Spleen (tissue), 11 donors: ENCODE measurements at regions not wholly inside any gene's neighbourhood (a gene's known extent, or its start where the extent isn't known, plus 50 kb on each side); places are given as distances from the start of the nearest gene placed in this dataset.

ENCODE experiments used
- DNase-seq: peaks from one replicate; pipeline ENCODE4 v3.0.0-alpha.2; 2020
- H3K27ac ChIP-seq, 8 donors: fragments of 200-600 bp; sonication (generic) in 7 of 8; 1 replicate in 4 of 8; 2 replicates in 4 of 8; pipeline versions ENCODE4 v1.5.0 to v1.8.0; 2016 to 2021; ENCODE audit warnings: inconsistent platforms in 4 of 8, mild to moderate bottlenecking in 4 of 8, moderate library complexity in 1 of 8
- H3K27me3 ChIP-seq, 7 donors: fragments of 200-600 bp; sonication (generic) in 6 of 7; replicated peaks in 1 of 7; 1 replicate in 4 of 7; 2 replicates in 3 of 7; pipeline versions ENCODE4 v1.5.0 to v1.8.0; 2016 to 2021; ENCODE audit warnings: inconsistent platforms in 3 of 7, mild to moderate bottlenecking in 1 of 7
- H3K36me3 ChIP-seq, 6 donors: fragments of 200-600 bp; sonication (generic) in 5 of 6; 1 replicate in 4 of 6; 2 replicates in 2 of 6; pipeline versions ENCODE4 v1.5.0 to v1.8.0; 2016 to 2021; ENCODE audit warnings: inconsistent platforms in 2 of 6
- H3K4me1 ChIP-seq, 6 donors: fragments of 200-600 bp; sonication (generic) in 5 of 6; 1 replicate in 3 of 6; 2 replicates in 3 of 6; pipeline versions ENCODE4 v1.5.0 to v1.8.0; 2016 to 2021; ENCODE audit warnings: inconsistent platforms in 3 of 6
- H3K4me3 ChIP-seq, 8 donors: fragments of 200-600 bp; sonication (generic) in 7 of 8; 1 replicate in 4 of 8; 2 replicates in 4 of 8; pipeline versions ENCODE4 v1.5.0 to v1.8.0; 2016 to 2021; ENCODE audit warnings: inconsistent platforms in 4 of 8, mild to moderate bottlenecking in 4 of 8, moderate library complexity in 2 of 8
- H3K9me3 ChIP-seq, 8 donors: fragments of 200-600 bp; sonication (generic) in 7 of 8; 1 replicate in 4 of 8; 2 replicates in 4 of 8; pipeline versions ENCODE4 v1.5.0 to v1.8.0; 2016 to 2021; ENCODE audit warnings: inconsistent platforms in 4 of 8
- POLR2A ChIP-seq, 3 donors: fragments of 450-650 bp; IDR thresholded peaks; one replicate each; pipeline ENCODE4 v1.5.1; 2017; ENCODE audit warnings: antibody characterized with exemption in 3 of 3, mild to moderate bottlenecking in 1 of 3
- POLR2AphosphoS5 ChIP-seq, 3 donors: sonication (generic); formaldehyde crosslinking; IDR thresholded peaks; one replicate each; pipeline ENCODE4 v1.5.1; 2017; ENCODE audit warnings: antibody characterized with exemption in 3 of 3
- WGBS, 5 donors: extraction: QIAGEN DNeasy Blood & Tissue Kit in 3 of 5; methylation state at CpG; one replicate each; pipeline versions ENCODE4 v1.1.5 to v1.1.7; 2013 to 2018; 5-methylcytosine and 5-hydroxymethylcytosine counted together
- intact Hi-C: fragments of 100-400 bp; cut with DNase I; formaldehyde crosslinking; loops from one replicate; pipeline ENCODE4 v1.15.0; 2023; ENCODE audit warnings: low total_unique reads
- TF ChIP-seq, protein P1 (sequence below), 11 experiments: fragments of 200-600 bp in 7 of 11; fragments of 450-650 bp in 4 of 11; sonication (generic) in 4 of 11; IDR thresholded peaks in 8 of 11; conservative IDR thresholded peaks in 3 of 11; 1 replicate in 7 of 11; 2 replicates in 4 of 11; pipeline versions ENCODE4 v1.4.0 to v1.8.0; 2016 to 2021; ENCODE audit warnings: antibody characterized with exemption in 11 of 11, inconsistent platforms in 4 of 11, mild to moderate bottlenecking in 1 of 11
- donor health status: healthy with polysubstance abuse.
- donor health status: DM: no; HTN: no; CAD: no; lungs with moderate emphysema.
- donor health status: DM: no; HTN: no; CAD: no.
- donor health status: Bipolar disorder and iron deficiency.
- donor health status: healthy.
- donor health status: DM: no; HTN: no; CAD: no.
- donor health status: DM: yes; HTN: yes; CAD: no.

DNA sequence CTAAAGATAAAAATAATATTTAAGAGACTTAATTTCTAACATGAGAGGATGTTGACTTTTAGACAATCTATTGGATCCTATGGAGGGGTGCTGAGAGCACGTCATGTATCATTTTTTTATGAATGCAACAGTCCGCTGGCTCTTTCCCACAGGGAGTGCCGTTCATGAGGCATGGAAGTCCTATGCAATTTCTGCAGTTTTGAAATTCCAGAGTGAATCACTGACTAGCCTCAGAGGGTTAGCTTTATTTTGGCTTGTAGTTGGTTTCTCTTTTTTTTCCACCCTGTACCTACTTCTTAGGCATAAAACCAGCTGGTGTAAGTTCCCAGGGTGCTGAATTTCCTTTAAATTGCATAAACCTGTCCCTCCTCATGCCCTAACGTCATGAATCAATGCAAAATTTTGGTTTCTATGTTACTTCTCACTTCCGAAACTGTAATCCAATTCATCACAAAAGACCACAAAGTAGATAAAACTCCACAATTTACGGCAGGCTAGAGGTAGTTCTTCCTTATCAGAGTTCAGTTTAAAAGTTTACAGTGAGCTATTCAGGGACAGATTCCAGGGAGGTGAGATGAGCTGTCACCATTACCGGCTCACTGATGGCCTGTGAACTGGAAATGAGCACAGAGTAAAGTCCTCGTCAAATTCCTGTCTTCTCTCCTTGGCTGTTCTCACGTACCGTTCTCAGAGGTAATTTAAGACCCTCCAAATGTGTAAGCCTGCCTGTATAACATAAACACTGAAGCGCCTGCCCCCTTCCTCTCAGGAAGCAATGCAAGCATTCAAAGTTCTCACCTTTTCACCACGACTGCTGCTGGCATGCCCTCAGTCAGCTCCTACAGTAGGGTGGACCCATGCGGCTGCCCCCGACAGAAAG is 216.6 kb upstream of the SLC10A2 start:
- intact Hi-C loops, result no loop called here
- WGBS, 5 donors, result 26 to 35% (median 27%) methylated on average over 14 of the region's 14 CpGs

DNA sequence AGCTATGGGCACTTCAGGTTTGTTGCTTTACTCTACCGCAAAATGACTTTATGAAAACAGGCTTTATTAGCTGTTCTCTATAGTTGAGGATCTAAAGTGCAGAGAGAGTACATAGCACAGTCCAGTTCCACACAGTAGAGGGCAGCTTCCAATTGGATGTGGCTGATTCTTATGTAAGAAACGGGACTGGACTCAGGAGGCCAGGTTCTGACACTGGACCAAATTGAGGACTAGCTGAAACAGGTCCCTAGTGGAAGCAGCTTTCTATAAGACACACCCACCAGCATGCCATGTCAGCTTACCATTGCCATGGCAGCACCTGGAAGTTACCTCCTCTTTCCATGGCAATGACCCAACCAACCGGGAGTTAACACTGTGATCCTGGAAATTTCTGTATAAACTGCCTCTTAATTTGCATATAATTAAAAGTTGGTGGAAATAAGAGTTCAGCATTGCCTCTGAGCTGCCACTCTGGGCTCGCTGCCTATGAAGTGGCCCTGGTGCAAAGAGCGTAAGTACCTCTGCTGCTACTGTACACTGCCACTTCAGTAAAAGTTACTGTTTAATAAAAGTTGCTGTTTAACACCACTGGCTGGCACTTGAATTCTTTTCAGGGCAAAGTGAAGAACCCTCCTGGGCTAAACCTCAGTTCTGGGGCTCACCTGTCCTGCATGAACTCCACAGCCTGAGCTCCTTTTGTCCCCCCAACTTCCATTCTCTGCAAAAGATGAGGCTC is 211.9 kb upstream of the SLC10A2 start:
- H3K9me3 ChIP-seq, result no peaks in the 10 kb centered on the region
- no peak overlapping the region for H3K27ac ChIP-seq
- TF ChIP-seq POLR2A (IDR thresholded peaks at IDR 0.05), result no peak
- TF ChIP-seq, protein P1, sequence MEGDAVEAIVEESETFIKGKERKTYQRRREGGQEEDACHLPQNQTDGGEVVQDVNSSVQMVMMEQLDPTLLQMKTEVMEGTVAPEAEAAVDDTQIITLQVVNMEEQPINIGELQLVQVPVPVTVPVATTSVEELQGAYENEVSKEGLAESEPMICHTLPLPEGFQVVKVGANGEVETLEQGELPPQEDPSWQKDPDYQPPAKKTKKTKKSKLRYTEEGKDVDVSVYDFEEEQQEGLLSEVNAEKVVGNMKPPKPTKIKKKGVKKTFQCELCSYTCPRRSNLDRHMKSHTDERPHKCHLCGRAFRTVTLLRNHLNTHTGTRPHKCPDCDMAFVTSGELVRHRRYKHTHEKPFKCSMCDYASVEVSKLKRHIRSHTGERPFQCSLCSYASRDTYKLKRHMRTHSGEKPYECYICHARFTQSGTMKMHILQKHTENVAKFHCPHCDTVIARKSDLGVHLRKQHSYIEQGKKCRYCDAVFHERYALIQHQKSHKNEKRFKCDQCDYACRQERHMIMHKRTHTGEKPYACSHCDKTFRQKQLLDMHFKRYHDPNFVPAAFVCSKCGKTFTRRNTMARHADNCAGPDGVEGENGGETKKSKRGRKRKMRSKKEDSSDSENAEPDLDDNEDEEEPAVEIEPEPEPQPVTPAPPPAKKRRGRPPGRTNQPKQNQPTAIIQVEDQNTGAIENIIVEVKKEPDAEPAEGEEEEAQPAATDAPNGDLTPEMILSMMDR (IDR thresholded peaks at IDR 0.05 in 8 of 11, conservative IDR thresholded peaks at IDR 0.05 in 3 of 11), result no peak
- no peak for TF ChIP-seq POLR2AphosphoS5 (IDR thresholded peaks at IDR 0.05)
- H3K27me3 ChIP-seq, result peaks cover 0 to 7% (median 0%) of the 10 kb centered on the region in 7 donors
- no peak overlapping the region for H3K4me3 ChIP-seq
- no peak for DNase-seq
- H3K4me1 ChIP-seq, result peaks cover 0 to 12% (median 0%) of the 10 kb centered on the region in 6 donors
- 63 to 76% (median 71%) methylated on average over 5 of the region's 5 CpGs for WGBS, 5 donors
- no peaks in the 10 kb centered on the region for H3K36me3 ChIP-seq
- intact Hi-C loops, result no loop called here

More for the DNA sequence above, 216.6 kb upstream of the SLC10A2 start:
- Histone ChIP-seq H3K4me3 (no peak overlapping the region), H3K27me3 (peaks cover 0 to 9% (median 0%) of the 10 kb centered on the region in 7 donors), H3K36me3 (no peaks in the 10 kb centered on the region), H3K4me1 (no peaks in the 10 kb centered on the region), H3K9me3 (no peaks in the 10 kb centered on the region), H3K27ac (no peak overlapping the region)
- TF ChIP-seq POLR2AphosphoS5 (IDR thresholded peaks at IDR 0.05) (no peak), POLR2A (IDR thresholded peaks at IDR 0.05) (no peak)
- TF ChIP-seq, protein P1 (IDR thresholded peaks at IDR 0.05 in 8 of 11, conservative IDR thresholded peaks at IDR 0.05 in 3 of 11), result no peak
- DNase-seq, result no peak

DNA sequence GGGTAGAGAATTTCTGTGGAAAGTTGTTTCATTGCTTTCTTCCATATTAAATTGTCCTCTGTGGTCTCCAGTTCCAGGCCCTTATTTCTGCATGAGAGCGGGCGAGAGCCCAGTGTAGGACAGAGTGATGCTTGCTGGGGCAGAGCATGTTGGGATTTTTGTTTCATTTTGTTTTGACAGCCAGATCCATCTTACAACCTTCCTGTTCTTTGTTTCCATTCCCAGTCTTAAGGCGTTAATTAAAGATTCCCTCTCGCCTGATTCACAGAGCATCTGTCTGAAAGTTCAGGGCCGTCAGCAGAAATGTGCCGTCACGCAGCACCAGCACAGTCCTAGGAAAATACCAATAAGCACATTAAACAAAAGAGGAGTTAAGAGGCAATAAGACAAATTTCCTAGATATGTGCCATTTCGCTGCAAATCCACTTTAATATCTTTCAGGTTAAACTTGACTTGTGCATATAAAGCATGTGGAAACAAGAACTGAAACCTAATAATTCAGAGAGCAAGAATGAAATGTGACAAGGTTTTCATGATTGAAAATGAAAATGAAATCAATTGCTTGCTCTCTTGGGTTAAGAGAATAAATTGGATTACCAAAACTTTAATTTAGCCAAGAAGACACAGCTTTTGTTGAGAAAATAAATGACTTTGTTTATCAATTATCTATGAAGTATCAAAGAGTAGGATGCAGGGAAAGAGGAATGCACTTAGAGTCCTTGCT is 210.7 kb upstream of the SLC10A2 start:
- no peak for DNase-seq
- no peak overlapping the region for H3K4me3 ChIP-seq
- no peaks in the 10 kb centered on the region for H3K9me3 ChIP-seq
- H3K27ac ChIP-seq, result no peak overlapping the region
- no peaks in the 10 kb centered on the region for H3K27me3 ChIP-seq
- TF ChIP-seq POLR2AphosphoS5 (IDR thresholded peaks at IDR 0.05) (no peak), POLR2A (IDR thresholded peaks at IDR 0.05) (no peak)
- TF ChIP-seq, protein P1 (IDR thresholded peaks at IDR 0.05 in 8 of 11, conservative IDR thresholded peaks at IDR 0.05 in 3 of 11), result no peak
- intact Hi-C loops, result no loop called here
- H3K36me3 ChIP-seq, result no peaks in the 10 kb centered on the region
- 74 to 81% (median 79%) methylated on average over 8 of the region's 8 CpGs for WGBS, 5 donors
- peaks cover 0 to 12% (median 0%) of the 10 kb centered on the region in 6 donors for H3K4me1 ChIP-seq
